Frontal cortex (tissue), 3 donors: ENCODE measurements at regions not wholly inside any gene's neighbourhood (a gene's known extent, or its start where the extent isn't known, plus 50 kb on each side); places are given as distances from the start of the nearest gene placed in this dataset.

ENCODE experiments used
- DNase-seq, 2 donors: peaks; one replicate each; pipeline ENCODE4 v3.0.0; 2012; ENCODE audit warnings: low spot score in 2 of 2
- FAIRE-seq: peaks from 2 replicates; lab custom pipeline; 2012; peaks lifted over from hg19 to GRCh38; lab: Jason Lieb, UNC
- donor health status: control.
- donor health status: control.
- donor health status: control.

- DNase-seq: no peak
- no peak for FAIRE-seq
These were observed 214.2 kb upstream of the TBX3 start for GRCh38 chr12:114898159-114898558.

- DNase-seq (no peak), FAIRE-seq (no peak)
These were observed 211.9 kb upstream of the TBX3 start for GRCh38 chr12:114895827-114896226.

- FAIRE-seq: no peak
These were observed 211.1 kb upstream of the TBX3 start for GRCh38 chr12:114895081-114895480.

GRCh38 chr12:114894076-114894475 lies 210.1 kb upstream of the TBX3 start:
- FAIRE-seq (no peak), DNase-seq (no peak)

More at GRCh38 chr12:114895081-114895480, 211.1 kb upstream of the TBX3 start:
- no peak for DNase-seq

- FAIRE-seq: no peak
- no peak for DNase-seq
These were observed 205.1 kb upstream of the TBX3 start for GRCh38 chr12:114888928-114889584.

DNA sequence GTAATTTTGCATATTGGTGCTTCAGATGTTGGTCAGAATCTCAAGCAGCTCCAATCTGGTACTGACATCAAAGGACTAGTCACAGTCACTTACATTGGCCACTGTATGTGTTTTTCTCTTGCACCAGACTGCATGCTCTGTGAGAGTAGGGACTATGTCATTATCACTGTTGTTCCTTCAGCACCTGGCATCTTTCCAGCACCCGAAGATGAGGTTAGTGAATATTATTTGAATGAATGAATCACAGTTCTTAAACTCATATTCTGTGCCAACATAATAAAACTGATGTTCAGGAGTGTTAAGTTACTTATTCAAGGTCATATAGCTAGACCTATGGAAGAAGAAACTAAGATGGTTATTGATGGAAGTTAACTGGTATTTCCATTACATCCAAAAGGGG lies 204.5 kb upstream of the TBX3 start:
- FAIRE-seq (no peak), DNase-seq (no peak)

GRCh38 chr12:114885501-114885900 lies 201.5 kb upstream of the TBX3 start:
- FAIRE-seq: no peak
- no peak for DNase-seq

DNA sequence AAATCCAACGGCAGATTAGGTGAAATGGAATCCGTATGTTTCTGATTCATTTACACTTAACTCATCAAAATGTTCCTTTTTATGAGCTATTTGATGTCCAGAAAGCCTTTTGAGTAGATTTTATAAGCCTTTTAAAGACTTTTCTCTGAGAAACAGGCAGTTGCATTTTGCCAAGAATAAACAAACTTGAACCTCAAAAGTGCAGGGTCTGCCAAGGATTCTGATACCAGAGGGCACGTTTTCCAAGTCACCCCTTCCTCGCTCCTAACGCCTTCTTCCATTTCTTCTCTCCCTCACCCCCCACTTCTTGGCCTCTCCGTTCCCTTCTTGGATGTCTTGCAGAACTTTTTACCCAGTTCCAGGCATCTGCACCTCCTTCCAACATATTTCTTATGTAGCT lies 200.6 kb upstream of the TBX3 start:
- FAIRE-seq (no peak), DNase-seq (no peak)

DNA sequence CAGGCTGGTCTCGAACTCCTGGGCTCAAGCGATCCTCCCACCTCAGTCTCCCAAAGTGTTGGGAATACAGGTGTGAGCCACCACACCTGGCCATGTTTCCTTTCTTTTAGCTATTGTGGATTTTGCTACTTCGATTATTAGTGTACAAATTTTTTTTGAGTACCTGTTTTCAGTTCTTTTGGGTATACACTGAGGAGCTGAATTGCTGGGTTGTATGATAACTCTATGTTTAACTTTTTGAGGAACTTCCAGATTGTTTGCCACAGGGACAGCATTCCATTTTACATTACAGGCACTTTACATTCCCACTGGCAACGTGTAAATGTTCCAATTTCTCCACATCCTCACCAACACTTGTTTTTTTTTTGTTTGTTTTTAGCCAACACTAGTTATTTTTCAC lies 198.1 kb upstream of the TBX3 start:
- FAIRE-seq: no peak
- no peak for DNase-seq

DNA sequence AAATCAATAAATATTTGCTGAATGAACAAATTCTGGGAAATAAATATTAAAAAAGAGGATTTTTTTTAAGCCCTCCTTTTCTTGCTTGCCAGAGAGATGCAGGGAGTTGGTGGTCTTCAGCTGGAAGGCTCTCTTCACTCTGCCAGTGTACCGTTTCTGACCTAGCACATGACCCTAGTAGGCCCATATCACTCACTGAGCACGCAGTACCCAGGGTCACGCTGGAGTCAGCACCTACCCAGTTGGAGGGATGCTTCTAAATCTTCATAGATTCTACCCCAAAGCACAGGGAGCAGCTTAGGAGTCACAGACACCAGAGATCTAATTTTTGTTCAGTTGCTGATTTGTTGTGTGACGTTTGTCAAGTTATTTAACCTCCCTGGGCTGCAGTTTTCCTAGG lies 195.4 kb upstream of the TBX3 start:
- FAIRE-seq (no peak), DNase-seq (no peak)

GRCh38 chr12:114878781-114879180 lies 194.8 kb upstream of the TBX3 start:
- no peak for FAIRE-seq

GRCh38 chr12:114876968-114877680 lies 193.1 kb upstream of the TBX3 start:
- DNase-seq (no peak), FAIRE-seq (no peak)

More at GRCh38 chr12:114878781-114879180, 194.8 kb upstream of the TBX3 start:
- DNase-seq: no peak

GRCh38 chr12:114875313-114875712 lies 191.3 kb upstream of the TBX3 start:
- FAIRE-seq (no peak), DNase-seq (no peak)

DNA sequence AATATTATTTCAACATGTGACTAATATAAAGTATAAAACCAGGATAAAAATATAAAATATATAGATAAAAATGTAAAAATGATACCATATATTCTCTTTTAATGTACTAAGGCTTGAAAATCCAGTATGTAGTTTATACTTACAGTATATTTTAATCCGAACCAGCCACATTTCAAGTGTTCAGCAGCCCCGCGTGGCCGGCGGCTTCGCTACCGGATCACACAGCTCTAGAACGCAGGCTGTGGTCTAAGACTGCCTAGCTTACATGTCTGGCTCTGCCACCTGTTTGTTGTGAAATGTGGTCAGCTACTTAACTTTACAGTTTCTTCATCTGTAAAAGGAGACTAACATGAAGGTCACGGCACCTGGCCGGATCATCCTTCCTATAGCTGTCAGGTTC lies 189.7 kb upstream of the TBX3 start:
- no peak for FAIRE-seq
- no peak for DNase-seq

- DNase-seq: no peak
- FAIRE-seq: no peak
These were observed 185.2 kb upstream of the TBX3 start for GRCh38 chr12:114868995-114869834.

DNA sequence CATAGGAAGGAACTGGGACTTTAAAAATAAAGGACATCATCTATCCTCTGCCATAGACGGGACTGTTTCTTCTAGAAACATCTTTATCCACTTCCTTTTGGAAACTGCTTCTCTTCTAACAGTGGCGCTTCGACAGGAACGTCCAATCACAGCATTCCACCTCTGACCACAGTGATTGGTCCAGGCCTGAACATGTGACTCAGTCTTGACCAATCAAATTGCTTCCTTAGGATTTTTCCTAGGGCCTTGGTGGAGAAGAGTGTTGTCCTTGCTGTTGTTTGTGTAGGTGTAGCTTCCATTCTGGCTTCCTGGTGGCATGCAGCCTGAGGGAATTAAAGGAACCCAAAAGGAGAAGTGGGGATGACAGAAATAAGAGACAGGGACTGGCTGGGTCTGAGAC lies 182.4 kb upstream of the TBX3 start:
- DNase-seq (no peak), FAIRE-seq (no peak)

DNA sequence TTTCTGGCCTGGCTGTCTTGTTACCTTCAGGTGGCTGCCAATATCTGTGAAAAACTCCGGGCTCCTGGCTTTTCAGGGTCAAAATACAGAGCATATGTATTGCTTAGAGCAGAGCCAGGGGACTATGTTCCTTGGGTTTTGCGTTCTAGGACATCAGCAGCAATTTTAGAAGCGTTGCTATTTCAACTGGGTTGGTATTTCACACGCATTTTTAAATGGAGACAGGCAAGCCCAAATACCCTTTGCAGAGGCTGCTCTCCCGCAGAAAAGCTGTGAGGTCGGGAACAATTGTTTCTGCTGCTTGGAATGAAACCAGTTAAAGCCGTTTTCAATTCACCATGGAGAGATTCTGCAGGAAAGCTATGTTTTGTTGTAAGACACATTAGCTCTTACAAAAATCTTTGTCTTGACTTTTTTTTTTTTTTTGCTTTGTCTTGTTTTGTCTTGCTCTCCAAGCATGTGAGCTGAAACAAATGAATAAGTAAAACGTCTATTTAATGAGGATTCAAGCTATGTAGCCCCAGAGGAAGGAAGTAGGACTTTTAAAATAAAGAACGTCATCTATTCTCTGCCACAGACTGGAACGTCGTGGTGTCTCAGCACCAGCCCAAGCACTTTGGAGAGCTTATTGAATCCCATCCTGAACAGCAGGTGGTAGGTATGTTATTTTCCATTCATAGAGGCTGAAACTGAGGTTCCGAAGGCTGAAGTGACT lies 181.0 kb upstream of the TBX3 start:
- DNase-seq (no peak), FAIRE-seq (no peak)

DNA sequence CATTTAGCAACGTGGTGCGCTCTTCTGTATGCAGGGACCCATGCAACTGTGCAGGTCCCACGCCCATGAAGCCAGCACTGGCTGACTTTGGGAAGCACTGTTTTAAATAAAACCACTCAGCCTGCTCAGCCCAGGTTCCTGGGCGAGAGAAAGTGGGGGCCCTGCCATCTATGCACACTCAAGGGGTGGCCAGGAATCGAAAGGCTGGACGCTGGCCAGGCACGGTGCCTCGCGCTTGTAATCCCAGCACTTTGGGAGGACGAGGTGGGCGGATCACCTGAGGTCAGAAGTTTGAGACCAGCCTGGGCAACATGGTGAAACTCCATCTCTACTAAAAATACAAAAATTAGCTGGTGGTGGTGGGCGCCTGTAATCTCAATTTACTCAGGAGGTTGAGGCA lies 179.9 kb upstream of the TBX3 start:
- no peak for DNase-seq
- FAIRE-seq: no peak

DNA sequence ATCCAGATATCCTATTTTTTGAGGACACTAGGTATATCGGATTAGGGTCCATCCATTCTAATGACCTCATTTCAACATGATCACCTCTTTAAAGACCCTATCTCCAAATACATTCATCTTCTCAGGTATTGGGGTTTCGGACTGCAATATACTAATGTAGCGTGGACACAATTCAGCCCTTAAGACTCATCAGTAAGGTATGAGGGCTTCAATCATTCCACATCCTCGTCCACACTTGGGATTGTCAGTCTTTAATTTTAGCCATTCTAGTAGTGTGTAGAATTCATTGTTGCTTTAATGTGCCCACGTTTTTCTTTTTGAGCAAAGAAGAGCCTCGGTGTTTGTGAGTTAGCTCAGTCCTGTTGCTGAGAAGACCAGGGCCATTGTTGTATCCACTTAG lies 177.0 kb upstream of the TBX3 start:
- DNase-seq (no peak), FAIRE-seq (no peak)

DNA sequence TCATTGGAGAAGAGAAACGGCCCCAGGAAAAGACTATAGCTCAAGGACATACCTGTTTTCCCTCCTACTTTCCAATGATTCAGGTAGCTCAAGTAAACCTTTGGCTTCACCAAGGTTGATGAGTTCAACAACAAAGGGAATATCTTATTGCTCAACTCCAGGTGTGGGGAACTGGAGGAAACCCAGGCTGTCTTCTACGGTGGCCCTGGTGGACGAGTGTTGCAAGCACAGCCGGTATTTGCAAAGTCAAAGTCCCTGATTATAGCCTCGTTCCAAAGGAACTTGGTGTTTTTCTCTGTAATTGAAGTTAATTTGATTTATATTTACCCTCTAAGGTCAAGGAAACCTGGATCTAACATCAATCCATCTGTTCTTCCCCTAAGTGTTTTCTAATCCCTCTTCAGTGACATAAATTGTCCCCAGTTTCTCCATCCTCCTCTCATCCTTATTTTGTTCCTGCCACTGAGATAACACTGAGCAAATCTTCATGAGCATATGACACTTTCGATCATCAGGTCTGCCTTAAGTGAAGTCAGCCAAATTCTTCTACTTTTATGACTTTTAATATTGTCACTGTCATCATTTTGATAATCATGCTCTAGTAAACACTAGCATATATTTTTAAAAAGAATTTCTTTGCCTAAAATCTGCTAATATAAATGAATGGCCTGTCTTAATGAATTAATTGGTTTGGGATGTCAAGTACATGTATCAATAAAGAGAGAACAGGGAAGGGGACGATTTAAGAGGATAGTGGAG lies 174.6 kb upstream of the TBX3 start:
- FAIRE-seq: no peak
- no peak for DNase-seq
